ENCODE measurements at regions not wholly inside any gene's neighbourhood (a gene's known extent, or its start where the extent isn't known, plus 50 kb on each side); places are given as distances from the start of the nearest gene placed in this dataset.

DNA sequence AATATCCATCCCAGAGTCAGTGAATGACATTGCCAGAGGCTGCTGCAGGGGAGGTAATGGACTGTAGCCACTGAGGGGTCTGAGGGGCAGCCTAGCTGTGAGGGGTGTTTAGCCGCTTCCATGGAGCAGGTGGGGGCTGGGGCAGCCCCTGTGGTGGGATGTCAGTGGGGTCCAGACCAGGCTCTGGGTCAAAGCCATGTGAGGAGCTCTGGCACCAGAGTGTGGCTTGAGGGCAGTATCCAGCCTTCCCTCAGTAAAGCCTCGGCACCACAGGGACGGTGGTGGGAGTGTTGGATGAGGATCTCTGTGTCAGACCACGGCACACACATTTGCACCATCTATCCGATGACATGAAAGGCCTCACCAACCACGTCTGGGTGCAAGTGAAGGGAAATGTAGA lies 85.0 kb downstream of the INHBB start:
- H3K27ac ChIP-seq: no peak overlapping the region
- WGBS, 2 donors (ENCODE audit: low coverage in 1 of 2): 81% methylated on average over 4 of the region's 6 CpGs; no CpG with 5 or more reads in 1 of the 2 donors
- H3K4me1 ChIP-seq: no peaks in the 10 kb centered on the region
- no peaks in the 10 kb centered on the region for H3K36me3 ChIP-seq
- no peak for TF ChIP-seq POLR2AphosphoS5 (IDR thresholded peaks at IDR 0.05)
- no peak for TF ChIP-seq EP300 (IDR thresholded peaks at IDR 0.05)
- no peaks in the 10 kb centered on the region for H3K9me3 ChIP-seq
- H3K4me3 ChIP-seq: no peak overlapping the region
- H3K27me3 ChIP-seq: peaks cover 31% of the 10 kb centered on the region
- no peak for ATAC-seq

DNA sequence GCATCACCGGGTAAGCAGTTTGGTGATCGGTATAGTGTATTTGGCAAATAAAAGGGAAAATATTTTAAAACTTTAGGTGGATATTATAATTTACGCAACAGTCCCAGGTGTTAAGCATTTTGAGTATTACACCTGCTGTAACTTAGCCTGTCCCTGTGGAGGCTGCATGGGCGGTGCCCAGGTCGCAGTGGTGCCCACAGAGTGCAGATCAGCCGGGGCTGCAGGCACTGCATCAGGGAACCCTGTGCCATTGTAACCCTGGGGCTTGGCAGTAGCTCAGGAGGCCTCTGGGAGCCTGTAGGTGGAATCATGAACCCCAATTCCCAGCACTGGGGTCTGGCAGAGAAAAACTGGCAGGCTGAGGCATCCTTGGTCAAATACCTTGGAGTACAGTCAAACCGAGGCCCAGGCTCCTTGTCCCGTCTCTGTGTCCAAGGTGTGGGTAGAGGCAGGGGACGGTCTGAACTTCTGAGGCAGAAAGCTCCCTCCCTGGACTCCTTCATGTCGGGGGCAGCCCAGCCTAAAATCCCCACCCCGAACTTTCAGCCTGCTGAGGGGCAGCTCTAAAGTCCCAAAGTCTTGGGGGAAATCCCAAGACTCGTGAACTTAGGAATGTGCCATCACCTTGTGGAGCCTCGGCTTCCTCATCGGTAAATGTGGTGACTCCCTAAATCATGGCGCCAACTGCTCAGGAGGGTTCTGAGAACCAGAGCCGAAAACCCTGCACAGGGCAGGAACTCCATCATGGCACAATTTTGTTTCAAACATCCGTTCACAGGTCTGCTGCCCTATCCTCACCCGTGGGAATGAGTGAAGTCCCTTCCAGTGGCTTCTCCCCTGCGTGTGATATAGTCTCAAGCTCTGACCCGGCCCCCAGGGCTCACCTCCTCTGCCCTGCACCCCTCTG lies 85.7 kb downstream of the INHBB start:
- TF ChIP-seq, protein P1, sequence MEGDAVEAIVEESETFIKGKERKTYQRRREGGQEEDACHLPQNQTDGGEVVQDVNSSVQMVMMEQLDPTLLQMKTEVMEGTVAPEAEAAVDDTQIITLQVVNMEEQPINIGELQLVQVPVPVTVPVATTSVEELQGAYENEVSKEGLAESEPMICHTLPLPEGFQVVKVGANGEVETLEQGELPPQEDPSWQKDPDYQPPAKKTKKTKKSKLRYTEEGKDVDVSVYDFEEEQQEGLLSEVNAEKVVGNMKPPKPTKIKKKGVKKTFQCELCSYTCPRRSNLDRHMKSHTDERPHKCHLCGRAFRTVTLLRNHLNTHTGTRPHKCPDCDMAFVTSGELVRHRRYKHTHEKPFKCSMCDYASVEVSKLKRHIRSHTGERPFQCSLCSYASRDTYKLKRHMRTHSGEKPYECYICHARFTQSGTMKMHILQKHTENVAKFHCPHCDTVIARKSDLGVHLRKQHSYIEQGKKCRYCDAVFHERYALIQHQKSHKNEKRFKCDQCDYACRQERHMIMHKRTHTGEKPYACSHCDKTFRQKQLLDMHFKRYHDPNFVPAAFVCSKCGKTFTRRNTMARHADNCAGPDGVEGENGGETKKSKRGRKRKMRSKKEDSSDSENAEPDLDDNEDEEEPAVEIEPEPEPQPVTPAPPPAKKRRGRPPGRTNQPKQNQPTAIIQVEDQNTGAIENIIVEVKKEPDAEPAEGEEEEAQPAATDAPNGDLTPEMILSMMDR (IDR thresholded peaks at IDR 0.05): no peak
- TF ChIP-seq EP300 (IDR thresholded peaks at IDR 0.05): no peak
- no peak for TF ChIP-seq POLR2AphosphoS5 (IDR thresholded peaks at IDR 0.05)
- TF ChIP-seq POLR2A (IDR thresholded peaks at IDR 0.05): no peak
- 75 to 87% methylated on average over 6 to 8 of the region's 20 CpGs for WGBS, 2 donors (ENCODE audit: low coverage in 1 of 2)
- Histone ChIP-seq H3K27ac (no peak overlapping the region), H3K36me3 (no peaks in the 10 kb centered on the region), H3K4me3 (no peak overlapping the region), H3K27me3 (peaks cover 31% of the 10 kb centered on the region), H3K9me3 (no peaks in the 10 kb centered on the region), H3K4me1 (no peaks in the 10 kb centered on the region)
- ATAC-seq: no peak

DNA sequence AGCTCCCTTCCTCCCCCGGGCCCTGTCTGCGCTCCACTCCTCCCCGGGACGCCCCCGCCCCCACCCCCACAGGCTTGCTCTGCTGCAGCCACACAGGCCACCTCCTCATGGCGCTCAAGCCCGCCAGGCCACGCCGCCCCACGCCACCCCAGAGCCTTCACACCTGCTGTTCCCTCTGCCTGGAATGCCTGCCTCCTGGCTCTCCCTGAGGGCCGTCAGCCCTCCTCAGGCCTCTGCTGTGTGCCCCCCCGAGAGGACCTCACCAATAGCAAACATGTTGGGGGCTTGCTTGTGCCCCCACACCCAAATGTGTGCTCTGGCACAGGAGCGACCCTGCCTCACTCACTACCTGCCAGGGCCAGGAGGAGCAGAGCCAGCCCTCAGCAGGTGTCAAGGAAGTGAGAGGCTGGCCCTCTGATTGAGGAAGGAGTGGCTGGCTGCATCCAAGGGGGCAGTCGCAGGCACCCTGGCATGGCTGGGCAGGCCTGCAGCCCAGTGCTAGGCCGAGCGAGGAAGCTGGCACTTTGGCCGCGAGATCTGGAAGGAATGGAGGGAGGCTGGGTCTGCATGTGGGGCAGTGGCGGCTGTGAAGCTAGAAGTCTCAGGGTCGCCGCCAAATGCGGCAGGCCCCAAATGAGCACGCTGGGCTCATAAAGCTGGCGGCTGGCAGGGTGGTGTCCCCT lies 86.5 kb downstream of the INHBB start:
- 89% methylated on average over 5 of the region's 24 CpGs; no CpG with 5 or more reads in 1 of the 2 donors for WGBS, 2 donors (ENCODE audit: low coverage in 1 of 2)
- H3K9me3 ChIP-seq: no peaks in the 10 kb centered on the region
- no peak for ATAC-seq
- H3K27me3 ChIP-seq: peaks cover 31% of the 10 kb centered on the region
- H3K27ac ChIP-seq: no peak overlapping the region
- H3K4me3 ChIP-seq: no peak overlapping the region
- H3K36me3 ChIP-seq: no peaks in the 10 kb centered on the region
- TF ChIP-seq, protein P1 (IDR thresholded peaks at IDR 0.05): no peak
- TF ChIP-seq EP300 (IDR thresholded peaks at IDR 0.05) (no peak), POLR2AphosphoS5 (IDR thresholded peaks at IDR 0.05) (no peak), POLR2A (IDR thresholded peaks at IDR 0.05) (no peak)
- H3K4me1 ChIP-seq: no peaks in the 10 kb centered on the region

DNA sequence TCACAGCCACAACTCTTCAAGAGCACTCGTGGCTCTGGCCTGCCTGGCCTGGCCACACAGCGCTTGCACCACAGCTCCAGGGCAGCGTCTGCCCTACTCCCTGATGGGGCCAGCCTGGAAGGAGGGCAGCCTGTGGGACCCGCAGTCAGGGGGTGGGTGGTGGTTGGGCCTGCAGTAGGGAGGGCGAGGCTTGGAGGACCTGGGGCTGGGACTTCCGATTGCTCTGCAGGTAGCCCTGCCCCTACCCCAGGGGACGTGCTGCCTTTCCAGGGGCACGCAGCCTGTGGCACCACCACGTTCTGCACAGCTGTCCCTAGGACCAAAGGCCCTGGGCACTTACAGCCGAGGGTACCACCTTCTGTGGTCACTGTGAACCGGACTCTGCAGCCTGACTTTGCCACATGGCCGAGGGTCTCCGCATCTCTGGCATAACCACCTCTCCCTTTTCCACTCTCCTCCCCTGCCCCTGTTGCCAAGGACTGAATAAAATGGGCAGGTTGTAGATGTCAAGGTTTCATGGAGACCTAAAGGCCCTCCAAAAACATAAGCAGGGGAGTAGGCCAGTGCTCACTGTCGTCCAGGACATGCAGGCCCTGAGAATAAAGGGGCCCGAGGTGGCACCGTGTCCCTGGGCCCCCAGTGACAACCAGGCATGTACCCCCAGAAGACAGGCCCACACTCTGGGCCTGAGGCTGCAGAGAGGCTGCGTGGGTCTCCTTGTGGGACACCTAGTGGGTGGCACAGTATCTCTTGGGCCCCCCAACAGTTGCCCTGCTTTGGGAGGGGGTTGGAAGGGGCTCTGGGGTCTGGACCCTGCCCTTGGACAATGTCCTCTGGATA lies 87.3 kb downstream of the INHBB start:
- Histone ChIP-seq H3K4me3 (no peak overlapping the region), H3K27me3 (peaks cover 31% of the 10 kb centered on the region), H3K27ac (no peak overlapping the region), H3K36me3 (no peaks in the 10 kb centered on the region), H3K4me1 (no peaks in the 10 kb centered on the region), H3K9me3 (no peaks in the 10 kb centered on the region)
- TF ChIP-seq POLR2AphosphoS5 (IDR thresholded peaks at IDR 0.05) (no peak), EP300 (IDR thresholded peaks at IDR 0.05) (no peak), POLR2A (IDR thresholded peaks at IDR 0.05) (no peak)
- TF ChIP-seq, protein P1 (IDR thresholded peaks at IDR 0.05): no peak
- whole genome bisulfite sequencing, 2 donors (ENCODE audit: low coverage in 1 of 2): 83 to 92% methylated on average over 1 to 9 of the region's 17 CpGs
- ATAC-seq: no peak

DNA sequence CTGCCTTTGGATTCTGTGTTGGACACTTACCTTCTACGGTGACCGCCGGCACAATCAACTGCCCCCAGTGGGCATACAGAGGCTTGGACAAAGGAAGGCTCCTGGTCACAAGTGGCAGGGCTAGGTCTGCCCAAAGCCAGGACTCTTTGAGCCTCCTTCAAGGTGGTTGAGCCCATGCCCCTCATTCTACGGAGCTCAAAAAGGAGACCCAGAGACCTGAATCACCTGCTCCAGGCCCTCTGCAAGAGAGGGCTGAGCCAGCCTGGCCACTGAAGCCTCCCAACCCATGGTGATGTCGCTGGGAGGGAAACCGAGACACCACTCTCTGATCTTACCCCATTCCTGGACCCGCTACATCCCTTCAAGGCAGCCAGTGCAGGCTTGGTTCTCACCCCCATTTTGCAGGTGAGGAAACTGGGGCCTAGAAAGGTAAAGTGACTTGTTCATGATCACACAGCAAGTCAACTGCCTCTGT lies 87.9 kb downstream of the INHBB start:
- Histone ChIP-seq H3K4me3 (no peak overlapping the region), H3K27ac (no peak overlapping the region), H3K4me1 (no peaks in the 10 kb centered on the region), H3K36me3 (no peaks in the 10 kb centered on the region), H3K27me3 (peaks cover 33% of the 10 kb centered on the region), H3K9me3 (no peaks in the 10 kb centered on the region)
- no peak for ATAC-seq
- 93 to 100% methylated on average over 2 to 3 of the region's 7 CpGs for WGBS, 2 donors (ENCODE audit: low coverage in 1 of 2)
- TF ChIP-seq, protein P1 (IDR thresholded peaks at IDR 0.05): no peak
- TF ChIP-seq EP300 (IDR thresholded peaks at IDR 0.05) (no peak), POLR2A (IDR thresholded peaks at IDR 0.05) (no peak), POLR2AphosphoS5 (IDR thresholded peaks at IDR 0.05) (no peak)

Measured in gastroesophageal sphincter (tissue), 4 donors.